Panc1 (cell line): ENCODE measurements at regions not wholly inside any gene's neighbourhood (a gene's known extent, or its start where the extent isn't known, plus 50 kb on each side); places are given as distances from the start of the nearest gene placed in this dataset.

Experiments used
- ATAC-seq: fragments of 200-7000 bp; cut with Tn5 transposase; 2 replicates; pipeline ENCODE4 v1.9.1; 2020; ENCODE audit warnings: mild to moderate bottlenecking, moderate library complexity
- BruUV-seq: library from RNA; stranded (reverse); fragments of 400-500 nt; replicated peaks from 2 replicates; lab custom pipeline; 2021; lab: Mats Ljungman, UMichigan
- CTCF ChIA-PET: fragments of 300-600 bp; sonication (Branson Sonifier 250); formaldehyde crosslinking; loops from one replicate; lab custom pipeline; 2022; ENCODE audit warnings: antibody characterized with exemption; lab: Charles Lee
- POLR2A ChIA-PET: fragments of 300-600 bp; sonication (Branson Sonifier 250); formaldehyde crosslinking; loops from one replicate; lab custom pipeline; 2022; ENCODE audit warnings: antibody characterized with exemption; lab: Charles Lee
- DNase-seq: peaks from one replicate; pipeline ENCODE4 v3.0.0-alpha.2; 2010; ENCODE audit warnings: low read depth, low spot score
- H3K27ac ChIP-seq: 2 replicates; pipeline ENCODE4 v1.5.1; 2011; ENCODE audit warnings: mild to moderate bottlenecking, low read length, inconsistent platforms
- H3K27me3 ChIP-seq: fragments of 200-500 bp; sonication (Bioruptor generic); 2 replicates; pipeline ENCODE4 v1.6.0; 2014; ENCODE audit warnings: low read length, inconsistent platforms; ENCODE audit not compliant: control insufficient read depth, insufficient read depth
- H3K36me3 ChIP-seq: fragments of 200-500 bp; sonication (Bioruptor generic); 2 replicates; pipeline ENCODE4 v1.5.1; 2014; ENCODE audit warnings: inconsistent platforms, mild to moderate bottlenecking, low read length, moderate library complexity; ENCODE audit not compliant: control insufficient read depth, insufficient read depth
- H3K4me1 ChIP-seq: 2 replicates; pipeline ENCODE4 v1.5.1; 2011; ENCODE audit warnings: inconsistent platforms, mild to moderate bottlenecking, low read length, moderate library complexity; ENCODE audit not compliant: control insufficient read depth, insufficient read depth
- H3K4me3 ChIP-seq, 2 experiments: 2 replicates each; pipeline ENCODE4 v1.5.1; 2011 to 2012; ENCODE audit warnings: low read depth in 2 of 2, low read length in 2 of 2, mild to moderate bottlenecking in 2 of 2, inconsistent platforms in 1 of 2, moderate library complexity in 1 of 2
- H3K9me3 ChIP-seq: fragments of 200-500 bp; sonication (Bioruptor generic); 2 replicates; pipeline ENCODE4 v1.5.1; 2014; ENCODE audit warnings: low read depth, mild to moderate bottlenecking, inconsistent platforms, low read length, moderate library complexity; ENCODE audit not compliant: control insufficient read depth, insufficient read depth
- POLR2AphosphoS5 ChIP-seq: IDR thresholded peaks from 2 replicates; pipeline ENCODE4 v1.6.1; 2012; ENCODE audit warnings: mild to moderate bottlenecking, low read depth, low read length, moderate library complexity
- SIN3A ChIP-seq: IDR thresholded peaks from 2 replicates; pipeline ENCODE4 v1.6.1; 2012; ENCODE audit warnings: low read depth, mild to moderate bottlenecking, low read length, moderate library complexity, borderline replicate concordance; ENCODE audit not compliant: insufficient read depth
- TCF7L2 ChIP-seq: IDR thresholded peaks from 2 replicates; pipeline ENCODE4 v1.6.1; 2011; ENCODE audit warnings: mild to moderate bottlenecking, low read depth, low read length, inconsistent platforms
- in situ Hi-C: cut with HindIII; loops from 2 replicates; pipeline ENCODE4 v1.10.0; 2016; ENCODE audit warnings: low sequenced_read_pairs, low pct_unique_long_range_greater_than_20kb
- intact Hi-C: fragments of 100-400 bp; cut with micrococcal nuclease; formaldehyde crosslinking; loops from one replicate; pipeline ENCODE4 v1.10.0; 2022; ENCODE audit not compliant: unreplicated experiment
- TF ChIP-seq, protein P1 (sequence below), 2 experiments: IDR thresholded peaks; 2 replicates each; pipeline ENCODE4 v1.6.1; 2011 to 2012; ENCODE audit warnings: low read depth in 2 of 2, control low read depth in 1 of 2, low read length in 1 of 2, mild to moderate bottlenecking in 1 of 2, moderate library complexity in 1 of 2; ENCODE audit not compliant: insufficient read depth in 1 of 2
- TF ChIP-seq, protein P2 (sequence below): fragments of 450-650 bp; IDR thresholded peaks from 2 replicates; pipeline ENCODE4 v1.5.1; 2017; ENCODE audit warnings: mild to moderate bottlenecking

DNA sequence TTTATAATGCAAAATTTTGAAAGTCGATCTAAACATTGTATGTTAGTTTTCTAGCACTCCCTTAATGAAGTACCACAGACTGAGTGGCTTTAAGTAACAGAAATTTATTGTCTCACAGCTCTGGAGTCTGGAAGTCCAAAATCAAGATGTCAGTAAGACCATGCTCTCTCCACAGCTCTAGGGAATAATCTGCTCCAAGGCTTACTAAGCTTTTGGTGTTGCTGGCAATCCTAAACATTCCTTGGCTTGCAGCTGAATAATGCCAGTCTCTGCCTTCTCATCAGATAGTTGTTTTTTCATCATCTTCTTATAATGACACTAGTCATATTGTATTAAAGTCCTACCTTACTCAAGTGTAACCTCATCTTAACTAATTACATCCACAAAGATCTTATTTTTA lies 102.2 kb downstream of the RASSF9 start:
- no peaks in the 10 kb centered on the region for H3K9me3 ChIP-seq
- DNase-seq: no peak
- no peak overlapping the region for H3K27ac ChIP-seq
- no peaks in the 10 kb centered on the region for H3K4me1 ChIP-seq
- ChIA-PET POLR2A (no interaction called here), CTCF (no interaction called here)
- no TSS peak for BruUV-seq
- no peaks in the 10 kb centered on the region for H3K27me3 ChIP-seq
- no peak overlapping the region for H3K4me3 ChIP-seq
- ATAC-seq: no peak
- no peaks in the 10 kb centered on the region for H3K36me3 ChIP-seq
- intact Hi-C loops (no loop called here), in situ Hi-C loops (no loop called here)
- TF ChIP-seq TCF7L2 (no peak), SIN3A (no peak), POLR2AphosphoS5 (no peak)
- TF ChIP-seq, protein P1, sequence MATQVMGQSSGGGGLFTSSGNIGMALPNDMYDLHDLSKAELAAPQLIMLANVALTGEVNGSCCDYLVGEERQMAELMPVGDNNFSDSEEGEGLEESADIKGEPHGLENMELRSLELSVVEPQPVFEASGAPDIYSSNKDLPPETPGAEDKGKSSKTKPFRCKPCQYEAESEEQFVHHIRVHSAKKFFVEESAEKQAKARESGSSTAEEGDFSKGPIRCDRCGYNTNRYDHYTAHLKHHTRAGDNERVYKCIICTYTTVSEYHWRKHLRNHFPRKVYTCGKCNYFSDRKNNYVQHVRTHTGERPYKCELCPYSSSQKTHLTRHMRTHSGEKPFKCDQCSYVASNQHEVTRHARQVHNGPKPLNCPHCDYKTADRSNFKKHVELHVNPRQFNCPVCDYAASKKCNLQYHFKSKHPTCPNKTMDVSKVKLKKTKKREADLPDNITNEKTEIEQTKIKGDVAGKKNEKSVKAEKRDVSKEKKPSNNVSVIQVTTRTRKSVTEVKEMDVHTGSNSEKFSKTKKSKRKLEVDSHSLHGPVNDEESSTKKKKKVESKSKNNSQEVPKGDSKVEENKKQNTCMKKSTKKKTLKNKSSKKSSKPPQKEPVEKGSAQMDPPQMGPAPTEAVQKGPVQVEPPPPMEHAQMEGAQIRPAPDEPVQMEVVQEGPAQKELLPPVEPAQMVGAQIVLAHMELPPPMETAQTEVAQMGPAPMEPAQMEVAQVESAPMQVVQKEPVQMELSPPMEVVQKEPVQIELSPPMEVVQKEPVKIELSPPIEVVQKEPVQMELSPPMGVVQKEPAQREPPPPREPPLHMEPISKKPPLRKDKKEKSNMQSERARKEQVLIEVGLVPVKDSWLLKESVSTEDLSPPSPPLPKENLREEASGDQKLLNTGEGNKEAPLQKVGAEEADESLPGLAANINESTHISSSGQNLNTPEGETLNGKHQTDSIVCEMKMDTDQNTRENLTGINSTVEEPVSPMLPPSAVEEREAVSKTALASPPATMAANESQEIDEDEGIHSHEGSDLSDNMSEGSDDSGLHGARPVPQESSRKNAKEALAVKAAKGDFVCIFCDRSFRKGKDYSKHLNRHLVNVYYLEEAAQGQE (IDR thresholded peaks at IDR 0.05; ENCODE audit: insufficient read depth in 1 of 2, low read depth in 2 of 2, low read length in 1 of 2): no peak
- TF ChIP-seq, protein P2, sequence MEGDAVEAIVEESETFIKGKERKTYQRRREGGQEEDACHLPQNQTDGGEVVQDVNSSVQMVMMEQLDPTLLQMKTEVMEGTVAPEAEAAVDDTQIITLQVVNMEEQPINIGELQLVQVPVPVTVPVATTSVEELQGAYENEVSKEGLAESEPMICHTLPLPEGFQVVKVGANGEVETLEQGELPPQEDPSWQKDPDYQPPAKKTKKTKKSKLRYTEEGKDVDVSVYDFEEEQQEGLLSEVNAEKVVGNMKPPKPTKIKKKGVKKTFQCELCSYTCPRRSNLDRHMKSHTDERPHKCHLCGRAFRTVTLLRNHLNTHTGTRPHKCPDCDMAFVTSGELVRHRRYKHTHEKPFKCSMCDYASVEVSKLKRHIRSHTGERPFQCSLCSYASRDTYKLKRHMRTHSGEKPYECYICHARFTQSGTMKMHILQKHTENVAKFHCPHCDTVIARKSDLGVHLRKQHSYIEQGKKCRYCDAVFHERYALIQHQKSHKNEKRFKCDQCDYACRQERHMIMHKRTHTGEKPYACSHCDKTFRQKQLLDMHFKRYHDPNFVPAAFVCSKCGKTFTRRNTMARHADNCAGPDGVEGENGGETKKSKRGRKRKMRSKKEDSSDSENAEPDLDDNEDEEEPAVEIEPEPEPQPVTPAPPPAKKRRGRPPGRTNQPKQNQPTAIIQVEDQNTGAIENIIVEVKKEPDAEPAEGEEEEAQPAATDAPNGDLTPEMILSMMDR: no peak

DNA sequence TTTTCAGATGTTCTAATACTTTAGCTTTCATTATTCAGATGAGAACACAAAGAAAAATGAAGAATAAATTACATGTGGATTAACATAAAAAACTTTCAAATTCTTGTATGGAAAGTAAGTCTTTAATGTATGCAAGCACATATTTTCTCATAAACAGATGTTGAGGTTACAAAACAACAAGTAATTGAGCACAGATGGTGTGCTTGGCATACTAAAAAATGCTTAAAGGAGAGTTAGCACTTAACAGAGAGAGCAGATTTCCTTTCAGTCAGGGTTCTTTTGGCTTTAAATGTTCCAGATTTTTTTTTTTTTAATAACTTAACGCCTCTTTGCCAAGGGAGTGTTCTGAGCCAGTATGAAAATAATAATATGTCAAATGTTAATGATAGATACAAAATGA lies 96.0 kb downstream of the RASSF9 start:
- Histone ChIP-seq H3K9me3 (no peaks in the 10 kb centered on the region), H3K36me3 (no peaks in the 10 kb centered on the region), H3K27ac (no peak overlapping the region), H3K27me3 (no peaks in the 10 kb centered on the region), H3K4me3 (no peak overlapping the region), H3K4me1 (no peaks in the 10 kb centered on the region)
- intact Hi-C loops (no loop called here), in situ Hi-C loops (no loop called here)
- no peak for ATAC-seq
- BruUV-seq: no TSS peak
- ChIA-PET CTCF (no interaction called here), POLR2A (no interaction called here)
- no peak for TF ChIP-seq SIN3A
- TF ChIP-seq, protein P1 (IDR thresholded peaks at IDR 0.05; ENCODE audit: insufficient read depth in 1 of 2, low read depth in 2 of 2, low read length in 1 of 2): no peak
- TF ChIP-seq, protein P2: no peak
- no peak for TF ChIP-seq POLR2AphosphoS5
- no peak for TF ChIP-seq TCF7L2
- no peak for DNase-seq
